ENCODE measurements at regions not wholly inside any gene's neighbourhood (a gene's known extent, or its start where the extent isn't known, plus 50 kb on each side); places are given as distances from the start of the nearest gene placed in this dataset.

DNA sequence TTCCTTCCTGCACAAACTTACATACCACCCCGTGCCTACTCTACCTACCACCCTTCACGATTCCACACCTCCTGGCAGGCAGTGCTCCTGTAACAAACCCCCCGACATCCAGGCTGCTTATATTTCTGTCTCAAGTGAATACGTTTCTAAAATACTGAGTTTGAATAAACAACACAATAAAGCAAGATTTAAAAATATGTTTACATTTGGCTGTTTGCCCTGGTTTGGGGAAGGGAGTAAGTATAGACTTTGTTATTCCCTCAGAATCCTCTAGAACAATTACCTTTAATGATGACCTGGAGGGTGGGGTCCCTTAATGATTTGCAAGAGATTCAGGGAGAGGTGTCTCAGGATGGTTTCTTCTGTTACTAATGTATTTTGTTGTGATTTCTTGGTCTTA is 402.6 kb upstream of the TBL1XR1 start:
- TF ChIP-seq, protein P1, sequence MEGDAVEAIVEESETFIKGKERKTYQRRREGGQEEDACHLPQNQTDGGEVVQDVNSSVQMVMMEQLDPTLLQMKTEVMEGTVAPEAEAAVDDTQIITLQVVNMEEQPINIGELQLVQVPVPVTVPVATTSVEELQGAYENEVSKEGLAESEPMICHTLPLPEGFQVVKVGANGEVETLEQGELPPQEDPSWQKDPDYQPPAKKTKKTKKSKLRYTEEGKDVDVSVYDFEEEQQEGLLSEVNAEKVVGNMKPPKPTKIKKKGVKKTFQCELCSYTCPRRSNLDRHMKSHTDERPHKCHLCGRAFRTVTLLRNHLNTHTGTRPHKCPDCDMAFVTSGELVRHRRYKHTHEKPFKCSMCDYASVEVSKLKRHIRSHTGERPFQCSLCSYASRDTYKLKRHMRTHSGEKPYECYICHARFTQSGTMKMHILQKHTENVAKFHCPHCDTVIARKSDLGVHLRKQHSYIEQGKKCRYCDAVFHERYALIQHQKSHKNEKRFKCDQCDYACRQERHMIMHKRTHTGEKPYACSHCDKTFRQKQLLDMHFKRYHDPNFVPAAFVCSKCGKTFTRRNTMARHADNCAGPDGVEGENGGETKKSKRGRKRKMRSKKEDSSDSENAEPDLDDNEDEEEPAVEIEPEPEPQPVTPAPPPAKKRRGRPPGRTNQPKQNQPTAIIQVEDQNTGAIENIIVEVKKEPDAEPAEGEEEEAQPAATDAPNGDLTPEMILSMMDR (IDR thresholded peaks at IDR 0.05) = no peak
- no peak for TF ChIP-seq POLR2AphosphoS5 (IDR thresholded peaks at IDR 0.05)
